OCI-LY3 (cell line): ENCODE measurements at regions not wholly inside any gene's neighbourhood (a gene's known extent, or its start where the extent isn't known, plus 50 kb on each side); places are given as distances from the start of the nearest gene placed in this dataset.

Experiments
- EZH2phosphoT487 ChIP-seq: fragments of 200-600 bp; shearing (Covaris generic); IDR thresholded peaks from 2 replicates; pipeline ENCODE4 v1.6.1; 2018; ENCODE audit warnings: antibody characterized with exemption, mixed run types, low read depth
- TF ChIP-seq, protein P1 (sequence below): fragments of 200-600, 300-600 bp; sonication (generic); IDR thresholded peaks from 2 replicates; pipeline ENCODE4 v1.5.1; 2014; ENCODE audit warnings: antibody characterized with exemption, low read length, low read depth

DNA sequence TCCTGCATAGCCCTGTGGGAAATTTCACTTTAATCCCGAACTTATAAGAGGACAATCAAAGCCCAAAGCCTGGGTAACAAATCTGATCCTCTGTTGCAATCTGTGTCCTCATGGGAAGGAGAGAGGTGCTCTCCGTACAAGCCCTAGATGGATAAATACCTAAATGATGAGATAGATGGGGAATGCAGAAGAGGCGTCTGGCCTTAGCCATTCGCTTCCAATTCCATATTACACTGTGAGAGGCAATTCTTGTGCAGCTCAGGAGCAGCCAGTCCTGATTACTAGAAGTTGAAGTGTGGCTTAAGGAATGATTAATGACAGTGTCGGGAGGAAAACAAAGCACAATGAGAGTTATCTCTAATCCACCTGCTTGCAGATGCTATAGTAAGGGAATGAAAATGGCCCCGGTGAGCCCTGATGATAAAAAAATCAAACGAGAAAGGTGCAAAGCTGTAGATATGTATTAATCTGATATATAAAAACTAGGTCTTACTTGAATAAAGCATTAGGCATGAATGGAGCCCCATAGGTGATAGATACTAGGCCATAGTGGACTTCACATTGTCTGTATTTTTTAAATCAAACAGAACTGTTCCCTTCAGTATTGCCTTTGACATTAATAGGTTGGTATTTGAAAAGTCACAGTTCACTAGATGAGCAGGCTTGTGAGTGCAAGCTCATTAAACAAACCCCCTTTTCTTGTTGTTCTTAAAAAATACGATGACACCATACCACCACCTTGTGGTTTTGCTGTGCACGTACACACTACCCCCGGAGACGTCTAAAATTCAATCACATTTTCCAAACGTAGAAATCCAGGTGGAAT is 54.2 kb upstream of the TMCO5A start:
- TF ChIP-seq, protein P1, sequence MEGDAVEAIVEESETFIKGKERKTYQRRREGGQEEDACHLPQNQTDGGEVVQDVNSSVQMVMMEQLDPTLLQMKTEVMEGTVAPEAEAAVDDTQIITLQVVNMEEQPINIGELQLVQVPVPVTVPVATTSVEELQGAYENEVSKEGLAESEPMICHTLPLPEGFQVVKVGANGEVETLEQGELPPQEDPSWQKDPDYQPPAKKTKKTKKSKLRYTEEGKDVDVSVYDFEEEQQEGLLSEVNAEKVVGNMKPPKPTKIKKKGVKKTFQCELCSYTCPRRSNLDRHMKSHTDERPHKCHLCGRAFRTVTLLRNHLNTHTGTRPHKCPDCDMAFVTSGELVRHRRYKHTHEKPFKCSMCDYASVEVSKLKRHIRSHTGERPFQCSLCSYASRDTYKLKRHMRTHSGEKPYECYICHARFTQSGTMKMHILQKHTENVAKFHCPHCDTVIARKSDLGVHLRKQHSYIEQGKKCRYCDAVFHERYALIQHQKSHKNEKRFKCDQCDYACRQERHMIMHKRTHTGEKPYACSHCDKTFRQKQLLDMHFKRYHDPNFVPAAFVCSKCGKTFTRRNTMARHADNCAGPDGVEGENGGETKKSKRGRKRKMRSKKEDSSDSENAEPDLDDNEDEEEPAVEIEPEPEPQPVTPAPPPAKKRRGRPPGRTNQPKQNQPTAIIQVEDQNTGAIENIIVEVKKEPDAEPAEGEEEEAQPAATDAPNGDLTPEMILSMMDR = peak; percentile 84
- TF ChIP-seq EZH2phosphoT487 = no peak
